Myocyte (in vitro differentiated cells): ENCODE measurements at regions not wholly inside any gene's neighbourhood (a gene's known extent, or its start where the extent isn't known, plus 50 kb on each side); places are given as distances from the start of the nearest gene placed in this dataset.

Experiments
- DNase-seq: peaks from one replicate; pipeline ENCODE4 v3.0.0-alpha.2; 2012; ENCODE audit warnings: low read depth

DNA sequence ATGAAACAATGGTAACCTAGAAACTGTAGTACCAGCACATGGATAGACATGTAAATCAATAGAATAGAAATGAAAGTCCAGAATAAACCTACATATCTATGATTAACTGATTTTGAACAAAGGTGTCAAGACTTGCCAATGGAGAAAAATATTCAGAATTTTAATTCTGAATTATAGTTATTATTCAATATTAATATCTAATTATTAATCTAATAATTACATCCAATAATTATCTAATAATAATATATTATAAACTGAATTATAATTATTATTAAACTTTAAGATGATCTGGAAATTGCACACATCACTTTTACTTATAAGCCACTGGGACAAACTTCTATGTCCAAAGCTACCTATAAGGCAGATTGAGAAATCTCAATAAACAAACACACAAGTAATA lies 1365.2 kb upstream of the ADGRL3 start:
- DNase-seq = no peak

DNA sequence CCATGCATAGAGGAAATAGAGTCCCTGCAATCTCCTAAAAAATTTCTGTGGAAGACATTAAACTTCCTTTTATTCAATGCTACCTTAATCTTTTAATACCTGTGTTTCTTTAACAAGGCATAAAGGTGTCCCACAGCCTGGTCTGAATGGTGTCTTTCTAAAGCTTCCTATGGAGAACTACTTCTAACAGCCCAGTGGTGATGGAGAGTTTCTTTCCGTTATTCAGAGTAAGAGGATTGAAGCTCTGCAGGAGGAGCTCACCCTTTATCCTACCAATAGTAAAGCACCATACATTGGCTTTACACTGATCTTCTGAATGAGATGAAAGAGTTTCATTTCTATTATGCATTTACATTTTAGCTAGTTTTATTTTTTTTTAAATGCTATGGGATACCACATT lies 1362.4 kb upstream of the ADGRL3 start:
- DNase-seq = no peak

DNA sequence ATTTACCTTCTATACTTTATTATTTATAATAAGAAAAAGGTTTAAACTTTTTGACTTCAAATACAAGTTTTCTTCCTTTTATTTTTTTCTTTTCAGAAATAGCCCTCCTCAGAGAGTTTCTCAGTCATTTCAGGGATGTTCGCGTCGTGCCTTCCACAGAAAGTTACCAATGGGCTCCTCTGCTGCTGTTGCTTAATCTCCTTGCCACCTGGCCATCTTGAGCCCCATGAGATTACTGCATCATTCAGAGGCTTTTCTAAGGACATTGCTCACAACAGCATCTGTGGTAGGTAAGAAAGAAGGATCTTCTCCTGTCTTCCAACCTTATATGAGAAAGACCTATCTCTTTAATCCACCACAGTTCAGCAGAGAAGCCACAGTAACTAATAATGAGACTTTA lies 1361.9 kb upstream of the ADGRL3 start:
- no peak for DNase-seq

DNA sequence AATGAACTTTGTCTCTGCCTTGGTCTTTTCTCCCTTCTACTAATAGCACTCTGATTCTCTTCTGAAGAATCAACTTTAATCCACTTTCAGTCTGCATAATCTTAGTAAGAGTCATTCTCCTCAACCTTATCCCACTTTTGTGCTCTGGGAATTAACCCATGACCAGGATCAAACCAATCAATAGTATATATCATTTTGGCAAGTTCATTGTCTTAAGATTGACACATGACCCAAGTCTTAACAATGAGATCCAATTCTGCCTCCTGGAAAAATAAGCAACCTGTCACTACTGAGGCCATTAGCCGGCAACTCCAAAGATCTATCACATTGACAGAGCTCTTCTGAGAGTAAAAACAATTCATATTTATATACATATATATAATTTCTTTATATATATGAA lies 1358.4 kb upstream of the ADGRL3 start:
- no peak for DNase-seq

DNA sequence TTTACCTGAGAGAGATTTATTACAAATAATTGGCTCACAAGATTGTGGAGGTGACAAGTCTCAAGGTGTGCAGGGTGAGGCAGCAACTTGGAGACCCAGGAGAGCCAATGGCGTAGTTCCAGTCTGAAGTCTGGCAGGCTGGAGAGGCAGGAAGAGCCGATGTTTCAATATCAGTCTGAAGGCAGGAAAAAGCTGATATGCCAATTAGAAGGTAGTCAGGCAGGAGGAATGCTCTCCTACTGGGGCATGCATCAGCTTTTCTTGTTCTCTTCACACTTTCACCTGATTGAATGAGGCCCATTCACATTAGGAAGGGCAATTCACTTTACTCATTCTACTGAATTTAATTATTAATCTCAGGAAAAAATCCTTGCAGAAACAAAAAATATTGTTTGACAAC lies 1351.7 kb upstream of the ADGRL3 start:
- DNase-seq = no peak

DNA sequence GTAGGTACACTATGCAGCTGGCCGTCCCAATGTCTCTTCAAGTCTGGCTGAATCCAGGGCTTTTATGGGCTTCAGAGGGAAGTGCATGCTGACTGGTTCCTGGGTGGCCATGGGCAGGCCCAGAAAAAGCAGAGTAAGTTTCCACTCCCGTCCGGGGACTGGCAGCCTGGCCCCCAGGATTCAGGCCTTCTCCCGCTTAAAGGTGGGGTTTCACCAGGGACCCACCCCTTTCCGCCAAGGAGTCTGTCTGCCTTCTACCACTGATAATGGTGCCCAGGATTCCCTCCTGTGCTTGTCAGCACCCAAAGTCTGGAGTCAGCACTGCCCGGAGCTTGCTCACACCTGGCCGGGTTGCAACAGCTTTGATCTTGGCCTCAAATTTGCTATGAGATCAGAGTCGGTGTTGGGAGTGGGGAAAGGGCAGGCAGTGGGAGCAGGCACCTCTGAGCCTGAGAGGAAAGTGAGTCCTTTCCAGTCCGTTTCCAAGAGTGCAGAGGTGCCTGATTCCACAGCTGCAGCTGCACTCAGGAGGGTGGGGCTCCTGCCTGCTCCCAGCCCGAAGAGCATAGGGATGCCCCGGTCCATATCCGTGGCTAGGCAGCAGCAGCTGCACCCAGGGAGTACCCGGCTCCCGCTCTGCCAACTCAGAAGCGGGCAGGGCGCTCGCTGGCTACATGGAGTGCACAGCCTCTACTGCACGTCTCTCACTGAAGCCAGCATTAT lies 1344.3 kb upstream of the ADGRL3 start:
- DNase-seq = no peak

DNA sequence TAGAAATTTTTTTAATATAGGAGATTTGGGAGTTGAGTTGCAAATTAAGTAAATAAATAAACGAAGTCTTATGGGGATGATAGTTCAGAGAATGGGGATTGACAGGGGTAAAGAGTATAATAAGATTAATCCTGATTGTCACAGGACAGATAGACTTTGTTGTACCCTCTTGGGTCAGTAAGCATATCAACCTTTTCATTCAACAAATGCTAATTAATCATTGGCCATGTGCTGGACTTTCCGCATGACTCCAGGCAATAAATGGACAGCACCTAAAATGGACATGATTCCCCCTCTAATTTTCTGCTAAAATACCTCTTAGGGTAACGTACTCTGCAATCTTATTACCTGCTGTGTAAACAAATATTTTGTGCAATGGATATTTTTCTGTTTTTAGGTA lies 1331.1 kb upstream of the ADGRL3 start:
- no peak for DNase-seq

DNA sequence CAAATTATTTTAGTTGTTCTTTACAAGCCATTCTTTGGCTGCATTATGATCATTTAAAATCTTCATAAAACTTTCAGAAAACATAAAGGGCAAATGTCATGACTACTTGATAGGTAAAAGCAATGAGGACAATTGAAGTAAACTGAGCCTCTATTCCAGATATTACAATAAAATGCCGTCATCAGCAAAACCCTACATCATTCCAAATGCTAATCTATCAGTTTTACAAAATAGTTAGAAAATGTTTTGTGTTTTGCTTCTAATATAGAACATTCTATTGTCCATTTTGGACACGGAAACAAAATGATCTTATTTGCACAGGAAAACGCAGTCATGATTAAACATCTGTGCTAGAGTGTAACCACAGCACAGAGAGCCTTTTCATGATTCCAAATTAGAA lies 1330.6 kb upstream of the ADGRL3 start:
- no peak for DNase-seq

DNA sequence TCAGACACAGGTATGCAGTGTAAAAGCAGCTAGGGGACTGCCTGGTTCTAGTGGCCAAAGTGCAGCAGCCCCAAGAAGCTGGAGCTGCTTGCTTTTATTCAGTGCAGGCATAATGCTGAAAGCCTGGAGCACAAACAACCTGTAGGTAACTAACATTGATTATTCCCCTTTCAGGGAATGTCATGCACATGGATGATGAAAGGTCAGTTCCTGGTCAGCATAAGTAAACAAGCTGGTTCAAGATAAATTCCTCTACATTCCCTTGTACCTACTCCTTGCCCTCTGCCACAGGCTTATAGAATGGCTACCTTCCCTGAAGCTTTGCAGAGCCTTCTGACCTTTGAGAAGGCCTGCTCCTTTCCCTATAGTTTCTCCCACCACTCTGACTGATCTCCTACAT lies 1318.5 kb upstream of the ADGRL3 start:
- no peak for DNase-seq

DNA sequence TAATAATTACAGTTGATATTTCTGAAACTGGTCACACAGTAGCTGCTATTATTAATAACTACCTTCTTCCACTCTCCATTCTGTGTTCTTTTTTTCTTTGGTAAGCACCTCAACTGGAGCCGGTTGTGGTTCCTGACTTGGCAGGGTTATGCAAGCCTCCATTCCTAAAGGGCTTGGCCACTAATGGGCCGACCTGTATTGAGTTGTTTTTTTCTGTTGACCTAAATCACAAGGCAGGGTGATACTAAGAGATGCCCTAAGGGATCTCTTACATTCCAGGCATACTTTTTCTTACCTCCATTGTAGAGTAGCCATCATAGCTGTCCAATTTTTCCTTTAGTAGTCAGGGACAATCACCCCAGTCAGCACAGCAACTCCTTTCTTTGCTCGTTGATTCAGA lies 1295.8 kb upstream of the ADGRL3 start:
- no peak for DNase-seq

DNA sequence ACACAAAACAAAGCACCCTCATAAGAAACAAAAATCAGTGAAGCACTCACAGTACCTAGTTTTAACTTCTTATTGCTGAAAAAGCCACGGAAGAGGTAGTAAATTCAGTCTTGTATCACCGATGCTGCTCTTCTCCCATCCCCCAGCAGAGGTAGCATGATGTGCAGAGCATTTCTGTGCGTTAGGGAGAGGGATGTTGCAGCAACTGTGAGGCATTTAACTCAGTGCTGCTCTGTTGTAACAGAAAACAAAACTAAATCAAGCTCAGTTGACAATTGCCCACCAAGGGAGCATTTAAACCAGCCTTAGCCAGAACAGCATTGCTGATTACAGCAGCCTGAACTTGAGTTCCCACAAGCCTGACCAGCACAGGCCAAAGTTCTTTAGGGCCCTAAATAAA lies 1279.7 kb upstream of the ADGRL3 start:
- no peak for DNase-seq

DNA sequence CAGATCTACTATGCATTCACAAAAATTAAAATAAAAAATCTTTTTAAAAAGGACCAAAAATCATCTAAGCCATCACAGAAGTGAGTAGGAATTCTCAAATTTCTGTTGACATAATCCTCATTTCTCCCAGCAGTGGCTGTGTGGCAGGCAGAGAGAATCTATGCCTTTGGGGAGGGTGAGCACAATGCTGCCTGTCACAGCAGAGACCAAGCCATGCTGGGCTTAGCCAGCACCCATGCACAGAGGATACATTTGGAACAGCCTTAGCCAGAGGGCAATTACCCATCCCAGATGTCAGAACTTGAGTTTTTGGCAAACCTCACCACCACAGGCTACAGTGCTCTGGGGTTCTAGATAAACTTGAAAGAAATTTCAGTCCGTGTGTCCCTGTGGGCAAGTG lies 1274.8 kb upstream of the ADGRL3 start:
- no peak for DNase-seq

DNA sequence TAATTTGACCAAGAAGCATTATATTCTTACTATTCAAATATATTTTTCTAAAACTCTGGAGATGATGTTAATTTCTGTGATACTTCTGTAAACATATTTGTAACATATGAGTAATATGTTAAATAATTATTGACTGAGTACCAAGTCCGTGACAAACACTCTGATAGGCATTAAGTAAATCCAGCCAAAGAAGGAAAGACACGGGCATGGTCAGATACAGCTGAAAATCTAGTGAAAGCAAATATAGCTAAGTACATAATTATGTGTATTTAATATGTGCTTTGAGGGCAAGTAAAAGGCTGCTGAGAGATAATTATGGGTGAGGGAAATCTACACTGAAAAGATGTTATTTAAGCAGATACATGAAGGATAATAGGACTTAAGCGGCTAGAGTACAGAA lies 1263.6 kb upstream of the ADGRL3 start:
- DNase-seq = no peak

DNA sequence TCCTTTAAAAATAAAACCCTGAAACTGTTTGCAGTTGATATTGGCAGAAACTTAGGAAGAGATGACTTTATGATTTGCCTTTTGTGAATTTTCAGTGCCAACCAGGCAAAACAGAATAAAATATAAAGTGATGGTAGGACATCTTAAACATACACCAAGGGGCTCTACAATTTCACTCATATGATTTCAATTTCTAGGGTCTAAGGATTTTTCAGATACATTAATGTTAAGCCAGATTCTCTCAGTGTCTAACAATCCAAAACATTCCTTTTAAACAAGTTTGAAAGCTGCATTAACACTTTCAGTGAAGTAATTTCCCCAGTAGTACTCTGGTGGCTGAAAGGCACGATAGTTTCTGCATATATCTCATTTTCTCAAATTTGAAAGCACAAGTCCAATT lies 1262.0 kb upstream of the ADGRL3 start:
- no peak for DNase-seq

DNA sequence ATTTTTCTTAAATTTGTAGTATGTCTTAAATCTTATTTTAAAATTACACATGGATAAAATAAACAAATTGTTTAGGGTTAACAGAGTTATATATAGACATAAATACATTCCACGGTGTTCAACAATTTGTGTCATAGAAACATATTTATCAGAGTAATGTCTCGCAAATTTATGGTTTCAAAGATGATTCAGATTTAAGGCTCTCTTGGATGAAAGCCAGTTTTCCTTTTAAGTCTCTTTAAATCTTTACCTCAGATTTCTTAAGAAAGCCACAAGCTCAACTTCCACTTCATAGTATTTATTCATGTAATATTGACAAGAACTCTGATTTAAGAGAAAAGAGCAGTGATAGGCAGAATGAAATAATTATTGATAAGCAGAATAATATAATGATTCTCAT lies 1254.8 kb upstream of the ADGRL3 start:
- DNase-seq = no peak

DNA sequence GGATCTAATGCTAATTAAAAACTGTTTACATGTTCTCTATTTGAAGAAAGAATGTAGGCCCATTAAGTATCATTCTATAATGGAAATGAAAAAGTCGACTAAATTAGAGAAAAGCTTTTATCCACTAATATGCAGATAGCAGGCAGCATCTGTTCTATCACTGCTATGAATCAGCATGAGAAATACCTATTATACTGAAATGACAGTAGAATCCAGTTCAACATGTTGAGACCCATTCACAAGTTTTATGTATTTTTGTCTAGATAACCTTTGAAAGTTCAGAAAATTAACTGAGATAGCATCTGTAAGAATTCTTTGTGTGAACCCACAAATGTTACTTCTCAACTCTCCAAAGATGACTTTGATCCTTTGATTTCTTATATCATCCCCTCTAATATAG lies 1254.4 kb upstream of the ADGRL3 start:
- DNase-seq = no peak

DNA sequence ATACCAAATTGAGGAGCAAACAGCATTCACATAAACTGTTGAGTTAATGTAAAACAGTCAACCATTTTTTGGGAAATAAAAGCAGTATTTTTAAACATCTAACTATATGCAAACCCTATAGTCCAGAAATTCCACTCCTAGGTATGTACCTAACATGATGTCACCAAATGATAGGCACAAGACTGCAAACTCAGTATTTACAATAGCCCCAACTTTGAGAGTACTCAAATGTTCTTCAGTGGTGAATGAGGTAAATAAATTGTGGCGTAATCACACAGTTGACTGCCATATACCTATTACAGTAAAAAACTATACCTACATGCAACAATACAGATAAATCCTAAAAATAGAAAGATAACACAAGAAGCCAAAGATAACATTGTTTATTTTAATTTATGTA lies 1243.8 kb upstream of the ADGRL3 start:
- DNase-seq = no peak

DNA sequence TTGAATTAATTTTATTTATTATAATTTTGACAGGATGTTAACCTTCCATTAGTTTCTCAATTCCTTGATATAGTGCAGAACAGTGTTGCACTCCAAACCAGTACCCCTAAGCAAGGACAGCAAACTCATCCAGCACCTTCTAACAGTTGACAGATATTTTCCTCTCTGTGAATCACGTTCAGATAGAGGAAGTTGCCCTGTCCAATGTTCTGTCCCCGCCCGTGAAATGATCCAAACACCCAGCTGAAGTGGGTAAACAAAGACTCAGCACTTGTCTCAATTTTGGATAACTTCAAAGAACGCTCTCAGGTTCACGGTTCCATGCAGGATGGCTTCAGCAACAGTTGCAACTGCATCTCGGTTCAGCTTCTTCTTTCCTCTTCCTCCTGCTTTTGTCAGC lies 1240.0 kb upstream of the ADGRL3 start:
- no peak for DNase-seq

DNA sequence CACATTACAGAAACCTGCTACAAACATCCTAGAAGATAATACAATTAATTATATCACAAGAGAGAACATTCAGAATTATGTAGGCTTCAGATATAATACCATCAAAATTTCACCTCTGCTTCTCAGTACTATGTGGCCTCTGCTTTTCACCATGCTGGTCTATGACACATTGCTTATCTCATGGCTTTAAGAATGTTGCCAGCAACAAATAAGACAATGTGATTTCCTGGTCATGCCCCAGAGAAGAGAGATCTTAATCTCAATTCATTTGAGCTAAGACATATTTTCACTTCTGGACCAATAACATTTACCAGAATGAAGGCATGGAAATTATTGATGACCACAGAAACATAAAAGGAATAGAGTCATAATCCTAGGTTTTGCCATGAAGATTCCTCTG lies 1233.4 kb upstream of the ADGRL3 start:
- DNase-seq = no peak

DNA sequence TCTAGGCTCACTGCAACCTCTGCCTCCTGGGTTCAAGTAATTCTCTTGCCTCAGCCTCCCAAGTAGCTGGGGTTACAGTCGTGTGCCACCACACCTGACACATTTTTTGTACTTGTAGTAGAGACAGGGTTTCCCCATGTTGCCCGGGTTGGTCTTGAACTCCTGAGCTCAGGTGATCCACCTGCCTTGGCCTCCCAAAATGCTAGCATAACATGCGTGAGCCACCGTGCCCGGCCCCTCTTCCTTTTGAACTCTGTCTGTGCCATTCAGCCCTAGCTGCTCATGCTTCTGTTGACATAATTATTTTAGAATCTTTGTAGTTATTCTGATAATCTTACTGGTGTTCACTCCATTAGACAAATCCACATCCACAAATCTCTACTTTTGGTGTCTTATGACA lies 1231.3 kb upstream of the ADGRL3 start:
- no peak for DNase-seq

DNA sequence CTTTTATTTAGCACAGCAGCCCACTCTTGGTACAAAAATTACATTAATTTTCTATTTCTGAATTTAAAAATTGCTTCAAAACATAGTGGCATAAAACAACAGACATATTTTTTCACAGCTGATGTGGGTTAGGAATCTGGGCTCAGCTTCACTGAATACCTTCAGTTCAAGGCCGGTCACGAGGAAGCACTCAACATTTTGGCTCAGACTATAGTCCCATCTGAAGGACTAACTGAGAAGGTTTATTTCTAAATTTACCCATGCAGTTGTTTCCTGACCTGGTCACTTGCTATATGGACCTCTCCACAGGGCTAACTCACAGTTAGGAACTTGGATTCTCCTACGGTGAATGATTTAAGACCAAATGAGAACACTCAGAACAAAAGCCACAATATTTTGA lies 1230.2 kb upstream of the ADGRL3 start:
- DNase-seq = no peak

DNA sequence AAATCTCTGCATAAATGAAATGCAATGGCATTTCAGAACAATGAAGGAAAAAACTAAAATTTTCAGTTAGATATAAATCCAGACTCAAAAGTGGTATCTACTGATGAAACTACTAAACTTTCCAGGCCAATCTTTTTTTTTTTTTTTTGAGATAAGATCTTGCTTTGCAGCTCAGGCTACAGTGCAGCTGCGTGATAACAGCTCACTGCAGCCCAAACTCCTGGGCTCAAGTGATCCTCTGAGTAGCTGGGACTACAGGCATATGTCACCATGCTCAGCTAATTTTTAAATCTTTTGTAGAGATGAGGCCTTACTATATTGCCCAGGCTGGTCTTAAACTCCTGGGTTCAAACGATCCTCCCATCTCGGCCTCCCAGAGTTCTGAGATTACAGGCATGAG lies 1228.2 kb upstream of the ADGRL3 start:
- no peak for DNase-seq

DNA sequence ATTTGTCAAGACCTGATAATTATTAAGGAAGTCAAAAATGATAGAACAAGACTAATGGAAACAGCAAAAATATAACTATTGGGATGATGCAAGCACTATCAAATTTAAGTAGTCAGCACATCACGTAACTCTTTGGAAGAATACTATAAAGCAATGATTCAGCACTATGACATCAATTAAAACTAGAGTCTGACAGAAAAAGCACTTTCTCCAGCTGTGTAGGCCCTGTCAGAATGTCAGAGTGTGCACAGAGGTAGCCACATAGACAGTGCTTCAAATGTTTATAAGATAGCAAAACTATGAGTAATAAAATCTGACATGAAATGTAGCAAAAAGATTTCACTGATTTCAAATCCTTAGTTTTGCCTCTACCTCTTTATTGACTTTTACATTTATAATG lies 1226.6 kb upstream of the ADGRL3 start:
- DNase-seq = no peak

DNA sequence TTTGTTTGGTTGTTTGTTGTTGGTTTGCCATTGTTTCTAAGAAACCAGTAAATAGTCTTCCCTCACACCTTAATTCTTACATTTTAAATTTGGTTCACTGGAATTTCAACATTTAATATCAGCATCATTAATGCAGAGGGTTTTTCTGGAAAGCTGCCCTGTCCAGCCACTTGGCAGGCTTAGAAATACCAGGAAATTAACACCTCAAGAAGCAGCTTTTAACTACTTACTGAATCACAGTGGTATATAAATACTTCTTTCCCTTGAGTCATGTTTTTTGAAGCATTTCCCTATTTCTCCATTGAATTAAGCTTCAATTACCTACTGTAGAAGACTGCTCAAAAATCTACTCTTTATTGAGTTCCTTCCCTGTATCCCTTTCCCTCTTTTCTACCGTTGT lies 1221.1 kb upstream of the ADGRL3 start:
- DNase-seq = no peak
